IMR-90 (cell line): ENCODE measurements at regions not wholly inside any gene's neighbourhood (a gene's known extent, or its start where the extent isn't known, plus 50 kb on each side); places are given as distances from the start of the nearest gene placed in this dataset.

ENCODE experiments used
- ATAC-seq: fragments of 200-7000 bp; cut with Tn5 transposase; 2 replicates; pipeline ENCODE4 v1.9.1; 2020; ENCODE audit warnings: low read depth, mild to moderate bottlenecking, moderate library complexity
- BruUV-seq: library from RNA; stranded (reverse); fragments of 400-500 nt; replicated peaks from 2 replicates; lab custom pipeline; 2021; lab: Mats Ljungman, UMichigan
- CTCF ChIA-PET: fragments of 300-600 bp; formaldehyde crosslinking; extraction: SDS; loops from one replicate; lab custom pipeline; 2021; ENCODE audit warnings: antibody characterized with exemption; lab: Yijun Ruan, JAX
- POLR2A ChIA-PET: fragments of 300-600 bp; sonication (Branson Sonifier 250); formaldehyde crosslinking; loops from one replicate; lab custom pipeline; 2022; ENCODE audit warnings: antibody characterized with exemption; ENCODE audit not compliant: unreplicated experiment; lab: Charles Lee
- DNase-seq: peaks from one replicate; pipeline ENCODE4 v3.0.0; 2013
- H2AFZ ChIP-seq: replicated peaks from 2 replicates; pipeline ENCODE3; 2013; ENCODE audit warnings: low read length, mild to moderate bottlenecking; ENCODE audit not compliant: poor library complexity
- H2AK5ac ChIP-seq: 2 replicates; pipeline ENCODE4 v1.6.1; 2013; ENCODE audit warnings: low read depth, low read length, inconsistent platforms
- H2AK9ac ChIP-seq: replicated peaks from 2 replicates; pipeline ENCODE3; 2013; ENCODE audit warnings: mild to moderate bottlenecking, low read depth, low read length, moderate library complexity; ENCODE audit not compliant: poor library complexity
- H2BK120ac ChIP-seq: 2 replicates; pipeline ENCODE4 v1.6.1; 2013; ENCODE audit warnings: low read depth, low read length, inconsistent platforms
- H2BK15ac ChIP-seq: 3 replicates; pipeline ENCODE4 v1.6.1; 2013; ENCODE audit warnings: low read depth, low read length, inconsistent platforms
- H2BK20ac ChIP-seq: 2 replicates; pipeline ENCODE4 v1.6.1; 2013; ENCODE audit warnings: low read depth, mild to moderate bottlenecking, inconsistent platforms, low read length, moderate library complexity
- H2BK5ac ChIP-seq: 2 replicates; pipeline ENCODE4 v1.6.1; 2013; ENCODE audit warnings: mild to moderate bottlenecking, low read depth, low read length, inconsistent platforms; ENCODE audit not compliant: poor library complexity, severe bottlenecking
- H3K14ac ChIP-seq: replicated peaks from 2 replicates; pipeline ENCODE4 v1.6.1; 2013; ENCODE audit warnings: low read depth, low read length, inconsistent platforms
- H3K18ac ChIP-seq: 2 replicates; pipeline ENCODE4 v1.6.1; 2013; ENCODE audit warnings: low read depth, low read length, control low read depth
- H3K23ac ChIP-seq: 2 replicates; pipeline ENCODE4 v1.6.1; 2013; ENCODE audit warnings: low read depth, low read length, inconsistent platforms
- H3K27ac ChIP-seq: 2 replicates; pipeline ENCODE4 v1.5.1; 2013; ENCODE audit warnings: mild to moderate bottlenecking, control low read depth, low read length; ENCODE audit not compliant: insufficient read depth
- H3K27me3 ChIP-seq: 2 replicates; pipeline ENCODE4 v1.6.1; 2013; ENCODE audit warnings: low read length; ENCODE audit not compliant: control insufficient read depth, insufficient read depth
- H3K36me3 ChIP-seq: 2 replicates; pipeline ENCODE4 v1.6.1; 2013; ENCODE audit warnings: low read length, mixed read lengths; ENCODE audit not compliant: control insufficient read depth, insufficient read depth
- H3K4ac ChIP-seq: 2 replicates; pipeline ENCODE4 v1.6.1; 2013; ENCODE audit warnings: low read depth, low read length, inconsistent platforms
- H3K4me1 ChIP-seq: 2 replicates; pipeline ENCODE4 v1.6.1; 2013; ENCODE audit warnings: low read length, mixed read lengths; ENCODE audit not compliant: control insufficient read depth, insufficient read depth
- H3K4me2 ChIP-seq: 2 replicates; pipeline ENCODE4 v1.6.1; 2013; ENCODE audit warnings: low read depth, mild to moderate bottlenecking, control low read depth, low read length, moderate library complexity
- H3K4me3 ChIP-seq: 2 replicates; pipeline ENCODE4 v1.5.1; 2013; ENCODE audit warnings: low read depth, mild to moderate bottlenecking, control low read depth, low read length, moderate library complexity; ENCODE audit not compliant: insufficient read depth
- H3K56ac ChIP-seq: 2 replicates; pipeline ENCODE4 v1.6.1; 2013; ENCODE audit warnings: low read length, inconsistent platforms; ENCODE audit not compliant: insufficient read depth; ENCODE audit errors: extremely low read depth
- H3K79me1 ChIP-seq, 2 experiments: 2 replicates each; pipeline ENCODE4 v1.6.1; 2013; ENCODE audit warnings: low read length in 2 of 2, inconsistent platforms in 1 of 2, low read depth in 1 of 2
- H3K9ac ChIP-seq: 2 replicates; pipeline ENCODE4 v1.6.1; 2013; ENCODE audit warnings: low read depth, low read length, control low read depth
- H3K9me1 ChIP-seq: 2 replicates; pipeline ENCODE4 v1.6.1; 2013; ENCODE audit warnings: low read length, inconsistent platforms; ENCODE audit not compliant: insufficient read depth
- H3K9me3 ChIP-seq: 2 replicates; pipeline ENCODE4 v1.6.1; 2013; ENCODE audit warnings: low read length; ENCODE audit not compliant: control insufficient read depth, insufficient read depth
- H4K20me1 ChIP-seq: 2 replicates; pipeline ENCODE4 v1.6.1; 2013; ENCODE audit warnings: low read length, inconsistent platforms; ENCODE audit not compliant: insufficient read depth
- H4K5ac ChIP-seq: 2 replicates; pipeline ENCODE4 v1.6.1; 2013; ENCODE audit warnings: mild to moderate bottlenecking, low read depth, low read length, control low read depth
- H4K8ac ChIP-seq, 2 experiments: 2 replicates each; pipeline ENCODE4 v1.6.1; 2013; ENCODE audit warnings: low read depth in 2 of 2, low read length in 2 of 2, control low read depth in 1 of 2, inconsistent platforms in 1 of 2
- H4K91ac ChIP-seq: 2 replicates; pipeline ENCODE4 v1.6.1; 2013; ENCODE audit warnings: low read depth, low read length, inconsistent platforms; ENCODE audit not compliant: insufficient read depth
- BHLHE40 ChIP-seq: fragments of 150-350 bp; IDR thresholded peaks from 2 replicates; pipeline ENCODE4 v1.6.1; 2016; ENCODE audit warnings: mild to moderate bottlenecking, low read depth, low read length
- CEBPB ChIP-seq: IDR thresholded peaks from 2 replicates; pipeline ENCODE4 v1.6.1; 2012; ENCODE audit warnings: low read depth, low read length, improper control_type of control experiment
- CHD1 ChIP-seq: IDR thresholded peaks from 2 replicates; pipeline ENCODE4 v1.6.1; 2012; ENCODE audit warnings: low read depth, low read length, improper control_type of control experiment
- CTCF ChIP-seq: conservative IDR thresholded peaks from 2 replicates; pipeline ENCODE4 v1.5.1; 2012; ENCODE audit warnings: mild to moderate bottlenecking, low read depth, low read length, improper control_type of control experiment
- ELK1 ChIP-seq: fragments of 150-350 bp; IDR thresholded peaks from 2 replicates; pipeline ENCODE4 v1.6.1; 2016; ENCODE audit warnings: low read depth, mild to moderate bottlenecking, low read length, moderate library complexity, borderline replicate concordance
- MAZ ChIP-seq: IDR thresholded peaks from 2 replicates; pipeline ENCODE4 v1.6.1; 2012; ENCODE audit warnings: low read depth, mild to moderate bottlenecking, low read length, improper control_type of control experiment, moderate library complexity, borderline replicate concordance
- MXI1 ChIP-seq: IDR thresholded peaks from 2 replicates; pipeline ENCODE4 v1.6.1; 2012; ENCODE audit warnings: low read depth, mild to moderate bottlenecking, low read length, moderate library complexity, borderline replicate concordance
- NFE2L2 ChIP-seq: fragments of 150-350 bp; IDR thresholded peaks from 2 replicates; pipeline ENCODE4 v1.6.1; 2016; ENCODE audit warnings: low read depth, mild to moderate bottlenecking, low read length
- POLR2A ChIP-seq: IDR thresholded peaks from 2 replicates; pipeline ENCODE4 v1.6.1; 2012; ENCODE audit warnings: mild to moderate bottlenecking, low read depth, low read length
- RAD21 ChIP-seq: IDR thresholded peaks from 2 replicates; pipeline ENCODE4 v1.6.1; 2012; ENCODE audit warnings: low read length, improper control_type of control experiment
- RFX5 ChIP-seq: IDR thresholded peaks from 2 replicates; pipeline ENCODE4 v1.8.0; 2012; ENCODE audit warnings: low read depth, mild to moderate bottlenecking, low read length, moderate library complexity
- SMC3 ChIP-seq: fragments of 150-350 bp; IDR thresholded peaks from 2 replicates; pipeline ENCODE4 v1.6.1; 2016; ENCODE audit warnings: low read depth, mild to moderate bottlenecking, antibody characterized with exemption, low read length, moderate library complexity
- USF2 ChIP-seq: fragments of 150-350 bp; IDR thresholded peaks from 2 replicates; pipeline ENCODE4 v1.6.1; 2017; ENCODE audit warnings: mild to moderate bottlenecking, antibody characterized with exemption, low read length, low read depth
- WGBS, 2 experiments: methylation state at CpG; one replicate each; pipeline versions ENCODE4 v1.1.5 to v1.1.7; 2013; ENCODE audit warnings: missing lambda C conversion rate in 2 of 2; ENCODE audit not compliant: insufficient read length in 1 of 2; ENCODE audit errors: extremely low coverage in 2 of 2; 5-methylcytosine and 5-hydroxymethylcytosine counted together
- dilution Hi-C: fragments of 300-500 bp; cut with HindIII; formaldehyde crosslinking; loops from one replicate; pipeline ENCODE4 v1.14.3; 2018; ENCODE audit warnings: low sequenced_read_pairs; ENCODE audit not compliant: unreplicated experiment
- in situ Hi-C: fragments of 300-500 bp; cut with MboI; formaldehyde crosslinking; loops from 3 replicates; pipeline ENCODE4 v1.14.3; 2019; ENCODE audit warnings: low sequenced_read_pairs, inconsistent platforms, mixed read lengths
- intact Hi-C: fragments of 100-400 bp; cut with micrococcal nuclease; formaldehyde crosslinking; loops from 2 replicates; pipeline ENCODE4 v1.10.0; 2022

- DNase-seq, result no peak
- Histone ChIP-seq H3K4me3 (no peak overlapping the region), H2BK120ac (no peak overlapping the region), H2AK9ac (no peak overlapping the region), H4K20me1 (no peaks in the 10 kb centered on the region), H3K27ac (no peak overlapping the region), H3K23ac (no peak overlapping the region), H3K4ac (no peak overlapping the region), H3K4me2 (no peak overlapping the region), H2BK15ac (no peak overlapping the region), H2BK5ac (no peak overlapping the region), H4K91ac (no peak overlapping the region), H3K9me1 (no peaks in the 10 kb centered on the region), H3K14ac (no peak overlapping the region), H2BK20ac (no peak overlapping the region), H3K36me3 (no peaks in the 10 kb centered on the region), H2AFZ (no peak overlapping the region), H2AK5ac (no peak overlapping the region), H4K8ac (no peak overlapping the region), H3K79me1 (no peaks in the 10 kb centered on the region), H4K5ac (no peak overlapping the region), H3K9ac (no peak overlapping the region), H3K9me3 (peaks cover 4% of the 10 kb centered on the region), H3K56ac (no peak overlapping the region), H3K4me1 (no peaks in the 10 kb centered on the region), H3K27me3 (no peaks in the 10 kb centered on the region), H3K18ac (no peak overlapping the region)
- ChIA-PET CTCF (no interaction called here), POLR2A (no interaction called here)
- no peak for ATAC-seq
- dilution Hi-C loops, result no loop called here
- no TSS peak for BruUV-seq
- WGBS, 2 experiments, result 50% methylated on average over 1 of the region's 3 CpGs; no CpG with 5 or more reads in 1 of the 2 experiments
- TF ChIP-seq NFE2L2, result no peak
- TF ChIP-seq RAD21, result no peak
- TF ChIP-seq USF2, result no peak
- TF ChIP-seq CHD1, result no peak
- no peak for TF ChIP-seq BHLHE40
- TF ChIP-seq MAZ, result no peak
- TF ChIP-seq POLR2A, result no peak
- TF ChIP-seq RFX5, result no peak
- TF ChIP-seq SMC3, result no peak
- TF ChIP-seq CEBPB, result no peak
- TF ChIP-seq ELK1, result no peak
- no peak for TF ChIP-seq MXI1
- TF ChIP-seq CTCF, result no peak
- in situ Hi-C loops, result no loop called here
- intact Hi-C loops, result no loop called here
Observed at GRCh38 chr9:106051545-106051944, 357.2 kb downstream of the TMEM38B start.
